Activated CD4-positive, alpha-beta T cell treated with anti-CD3 and anti-CD28 coated beads, Interleukin-2, amount 50 U/mL, for 48 hours (primary cell): ENCODE measurements at regions not wholly inside any gene's neighbourhood (a gene's known extent, or its start where the extent isn't known, plus 50 kb on each side); places are given as distances from the start of the nearest gene placed in this dataset.

ENCODE experiments used
- DNase-seq, 2 experiments: peaks; one replicate each; pipeline ENCODE4 v3.0.0-alpha.2; 2020

- no peak for DNase-seq
These were observed 75.0 kb upstream of the HECTD2 start for GRCh38 chr10:91335147-91335546.

GRCh38 chr10:91339729-91340128, 70.4 kb upstream of the HECTD2 start:
- DNase-seq, result no peak

GRCh38 chr10:91340613-91341362, 69.4 kb upstream of the HECTD2 start:
- DNase-seq, result peak in 1 of 2 experiments; percentile 9

GRCh38 chr10:91341686-91342085, 68.5 kb upstream of the HECTD2 start:
- DNase-seq, result no peak

- no peak for DNase-seq
These were observed 67.1 kb upstream of the HECTD2 start for GRCh38 chr10:91343010-91343409.

- DNase-seq, result no peak
These were observed 65.9 kb upstream of the HECTD2 start for GRCh38 chr10:91344117-91344856.

GRCh38 chr10:91345716-91346115, 64.4 kb upstream of the HECTD2 start:
- DNase-seq, result no peak

GRCh38 chr10:91347529-91347928, 62.6 kb upstream of the HECTD2 start:
- no peak for DNase-seq

- no peak for DNase-seq
These were observed 60.8 kb upstream of the HECTD2 start for GRCh38 chr10:91349381-91349780.

GRCh38 chr10:91350651-91351081, 59.5 kb upstream of the HECTD2 start:
- DNase-seq, result no peak

GRCh38 chr10:91352760-91353159, 57.4 kb upstream of the HECTD2 start:
- no peak for DNase-seq

- no peak for DNase-seq
These were observed 55.7 kb upstream of the HECTD2 start for GRCh38 chr10:91354166-91355075.

- DNase-seq, result no peak
These were observed 54.1 kb upstream of the HECTD2 start for GRCh38 chr10:91355998-91356397.

GRCh38 chr10:91357497-91357896, 52.6 kb upstream of the HECTD2 start:
- no peak for DNase-seq
